Right lobe of liver (tissue), 4 donors: ENCODE measurements at regions not wholly inside any gene's neighbourhood (a gene's known extent, or its start where the extent isn't known, plus 50 kb on each side); places are given as distances from the start of the nearest gene placed in this dataset.

Experiments used
- POLR2A ChIP-seq: fragments of 450-650 bp; IDR thresholded peaks from one replicate; pipeline ENCODE4 v1.6.1; 2017; ENCODE audit warnings: antibody characterized with exemption, mild to moderate bottlenecking
- TF ChIP-seq, protein P1 (sequence below), 4 donors: fragments of 200-600 bp in 3 of 4; fragments of 450-650 bp in 1 of 4; IDR thresholded peaks; one replicate each; pipeline versions ENCODE4 v1.5.1 to v1.8.0; 2016 to 2022; ENCODE audit warnings: antibody characterized with exemption in 4 of 4, mild to moderate bottlenecking in 2 of 4
- donor health status: DM: no; HTN: no; CAD: no.
- donor health status: DM: no; HTN: no; CAD: no.
- donor health status: DM: no; HTN: yes; CAD: no.

DNA sequence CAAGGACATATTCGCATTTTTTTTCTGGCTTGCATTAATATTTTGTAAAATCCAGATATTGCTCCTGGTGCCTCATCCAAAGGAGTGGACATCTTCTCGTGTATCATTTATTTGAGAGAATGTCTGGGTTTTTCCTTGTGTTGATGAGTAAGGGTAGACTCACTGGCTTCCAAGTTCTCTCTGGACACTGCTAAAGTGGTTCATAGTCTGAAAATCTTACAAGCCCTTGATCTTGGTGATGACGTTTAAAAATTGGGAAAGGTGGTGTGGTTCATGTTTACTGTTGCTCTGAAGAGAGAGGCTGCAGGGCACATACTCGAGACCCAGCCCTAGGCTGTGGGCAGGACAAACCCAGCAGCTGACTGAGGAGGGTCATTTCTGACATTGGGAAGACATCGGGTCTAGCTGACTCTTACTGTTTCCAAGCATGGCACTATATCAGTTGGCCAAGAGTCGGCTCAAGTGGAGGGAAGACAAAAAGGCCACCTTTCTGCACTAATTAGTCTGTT is 296.2 kb downstream of the LMX1A start:
- TF ChIP-seq, protein P1, sequence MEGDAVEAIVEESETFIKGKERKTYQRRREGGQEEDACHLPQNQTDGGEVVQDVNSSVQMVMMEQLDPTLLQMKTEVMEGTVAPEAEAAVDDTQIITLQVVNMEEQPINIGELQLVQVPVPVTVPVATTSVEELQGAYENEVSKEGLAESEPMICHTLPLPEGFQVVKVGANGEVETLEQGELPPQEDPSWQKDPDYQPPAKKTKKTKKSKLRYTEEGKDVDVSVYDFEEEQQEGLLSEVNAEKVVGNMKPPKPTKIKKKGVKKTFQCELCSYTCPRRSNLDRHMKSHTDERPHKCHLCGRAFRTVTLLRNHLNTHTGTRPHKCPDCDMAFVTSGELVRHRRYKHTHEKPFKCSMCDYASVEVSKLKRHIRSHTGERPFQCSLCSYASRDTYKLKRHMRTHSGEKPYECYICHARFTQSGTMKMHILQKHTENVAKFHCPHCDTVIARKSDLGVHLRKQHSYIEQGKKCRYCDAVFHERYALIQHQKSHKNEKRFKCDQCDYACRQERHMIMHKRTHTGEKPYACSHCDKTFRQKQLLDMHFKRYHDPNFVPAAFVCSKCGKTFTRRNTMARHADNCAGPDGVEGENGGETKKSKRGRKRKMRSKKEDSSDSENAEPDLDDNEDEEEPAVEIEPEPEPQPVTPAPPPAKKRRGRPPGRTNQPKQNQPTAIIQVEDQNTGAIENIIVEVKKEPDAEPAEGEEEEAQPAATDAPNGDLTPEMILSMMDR (IDR thresholded peaks at IDR 0.05) = no peak
- no peak for TF ChIP-seq POLR2A
